ENCODE measurements at regions not wholly inside any gene's neighbourhood (a gene's known extent, or its start where the extent isn't known, plus 50 kb on each side); places are given as distances from the start of the nearest gene placed in this dataset.

GRCh38 chr2:240328526-240328925, 106.9 kb upstream of the GPC1 start:
- peaks cover 4 to 10% of the 10 kb centered on the region in 2 experiments; a peak in 2 of 4 replicates for H3K9me3 ChIP-seq (ENCODE audit: insufficient read depth in 2 of 2, low read depth in 1 of 2, low read length in 1 of 2)
- CTCF ChIA-PET (ENCODE audit: partially characterized antibody): no interaction called here
- TF ChIP-seq BCL11A (IDR thresholded peaks at IDR 0.05; ENCODE audit: low read depth in 2 of 2, low read length in 2 of 2): no peak
- TF ChIP-seq HDAC6 (IDR thresholded peaks at IDR 0.05; ENCODE audit: low read depth, low read length): no peak
- no peak for TF ChIP-seq TEAD4 (IDR thresholded peaks at IDR 0.05; ENCODE audit: low read depth, low read length)
- no peak for TF ChIP-seq EGR1 (IDR thresholded peaks at IDR 0.05; ENCODE audit: borderline replicate concordance, low read depth, low read length)
- no peak for TF ChIP-seq EZH2 (IDR thresholded peaks at IDR 0.05; ENCODE audit: low read depth, low read length, severe bottlenecking)
- TF ChIP-seq POLR2AphosphoS5 (IDR thresholded peaks at IDR 0.05; ENCODE audit: low read depth, low read length): no peak
- no peak for TF ChIP-seq SP2 (IDR thresholded peaks at IDR 0.05; ENCODE audit: low read length)
- TF ChIP-seq HDAC2 (IDR thresholded peaks at IDR 0.05; ENCODE audit: borderline replicate concordance in 1 of 2, low read depth in 2 of 2, low read length in 2 of 2): no peak

More at GRCh38 chr2:240328526-240328925, 106.9 kb upstream of the GPC1 start:
- Histone ChIP-seq H4K20me1 (replicated peaks in 1 of 2; ENCODE audit: control insufficient read depth in 1 of 2, insufficient read depth in 2 of 2, low read length in 2 of 2) (no peaks in the 10 kb centered on the region), H3K4me1 (replicated peaks in 1 of 4; ENCODE audit: control insufficient read depth in 3 of 4, insufficient read depth in 4 of 4, low read length in 3 of 4) (no peaks in the 10 kb centered on the region), H3K4me3 (ENCODE audit: extremely low read depth in 1 of 4, insufficient read depth in 2 of 4, low read depth in 3 of 4, low read length in 4 of 4) (no peak overlapping the region), H2BK5ac (ENCODE audit: low read depth, low read length) (no peak overlapping the region), H2AFZ (ENCODE audit: low read length) (no peak overlapping the region), H2BK12ac (ENCODE audit: low read depth, low read length) (no peak overlapping the region), H3K23me2 (ENCODE audit: low read depth, low read length) (no peaks in the 10 kb centered on the region), H3K79me2 (ENCODE audit: control insufficient read depth in 1 of 2, insufficient read depth in 2 of 2, low read length in 2 of 2) (no peaks in the 10 kb centered on the region), H3K18ac (ENCODE audit: extremely low read depth, low read length) (no peak overlapping the region), H2BK20ac (ENCODE audit: low read length) (no peak overlapping the region), H3K27ac (ENCODE audit: low read depth, low read length) (no peak overlapping the region), H4K91ac (replicated peaks; ENCODE audit: insufficient read length, low read length) (no peak overlapping the region), H3K36me3 (ENCODE audit: control insufficient read depth in 2 of 4, insufficient read depth in 4 of 4, low read length in 3 of 4) (no peaks in the 10 kb centered on the region), H3K27me3 (replicated peaks in 1 of 4; ENCODE audit: control insufficient read depth in 3 of 4, extremely low read depth in 1 of 4, insufficient read depth in 3 of 4, low read length in 3 of 4) (no peaks in the 10 kb centered on the region), H3K4ac (replicated peaks; ENCODE audit: insufficient read length, low read depth, low read length) (no peak overlapping the region), H3K79me1 (ENCODE audit: low read depth, low read length) (no peaks in the 10 kb centered on the region), H2AK5ac (ENCODE audit: low read depth, low read length) (no peak overlapping the region), H2BK15ac (ENCODE audit: low read length) (no peak overlapping the region), H4K8ac (ENCODE audit: extremely low read depth, insufficient read depth, low read length) (no peak overlapping the region), H3K9ac (replicated peaks in 1 of 4; ENCODE audit: extremely low read depth in 1 of 4, low read depth in 3 of 4, low read length in 3 of 4) (no peak overlapping the region), H4K5ac (ENCODE audit: insufficient read length, low read depth, low read length) (no peak overlapping the region), H2BK120ac (replicated peaks; ENCODE audit: low read depth, low read length) (no peak overlapping the region), H3K4me2 (ENCODE audit: insufficient read depth in 1 of 2, low read depth in 2 of 2, low read length in 2 of 2) (no peak overlapping the region), H3K23ac (ENCODE audit: insufficient read length) (no peak overlapping the region), H3K56ac (replicated peaks; ENCODE audit: insufficient read length, low read depth, low read length) (no peak overlapping the region), H3K14ac (ENCODE audit: insufficient read length) (no peak overlapping the region)
- POLR2A ChIA-PET (ENCODE audit: partially characterized antibody): no interaction called here
- WGBS, 2 experiments (ENCODE audit: extremely low coverage in 1 of 2, insufficient coverage in 1 of 2, insufficient read length in 1 of 2, insufficient replicate concordance in 2 of 2, low coverage in 1 of 2, low lambda C conversion rate in 2 of 2, missing lambda C conversion rate in 1 of 2): 85% methylated on average over 10 of the region's 10 CpGs; no CpG with 5 or more reads in 1 of the 2 experiments
- FAIRE-seq (no peak), DNase-seq (ENCODE audit: low read depth in 1 of 2, low spot score in 2 of 2) (no peak)

Measured in H1 (cell line).